HG03558 (cell line): ENCODE measurements at regions not wholly inside any gene's neighbourhood (a gene's known extent, or its start where the extent isn't known, plus 50 kb on each side); places are given as distances from the start of the nearest gene placed in this dataset.
"Not testable (repeated sequence)": the region's sequence is repeated elsewhere in the genome, so short reads cannot be mapped to it uniquely, and the experiment has no call there.

Experiments used
- ATAC-seq: cut with Tn5 transposase; IDR thresholded peaks from one replicate; pipeline ENCODE4 v1.9.1; 2021; ENCODE audit warnings: moderate number of reproducible peaks; ENCODE audit not compliant: unreplicated experiment; ENCODE audit errors: extremely low read depth

GRCh38 chr13:73576291-73576690, 517.5 kb downstream of the KLF5 start:
- no peak for ATAC-seq

GRCh38 chr13:73572824-73573223, 514.0 kb downstream of the KLF5 start:
- ATAC-seq: no peak

GRCh38 chr13:73571376-73571775, 512.6 kb downstream of the KLF5 start:
- no peak for ATAC-seq

GRCh38 chr13:73556902-73557301, 498.1 kb downstream of the KLF5 start:
- no peak for ATAC-seq

- ATAC-seq: no peak
These were observed 497.3 kb downstream of the KLF5 start for GRCh38 chr13:73556128-73556527.

GRCh38 chr13:73551736-73552135, 492.9 kb downstream of the KLF5 start:
- ATAC-seq: no peak

- no peak for ATAC-seq
These were observed 490.9 kb downstream of the KLF5 start for GRCh38 chr13:73549717-73550116.

- no peak for ATAC-seq
These were observed 489.6 kb downstream of the KLF5 start for GRCh38 chr13:73548449-73548848.

GRCh38 chr13:73547239-73547638, 488.4 kb downstream of the KLF5 start:
- no peak for ATAC-seq

- no peak for ATAC-seq
These were observed 485.4 kb downstream of the KLF5 start for GRCh38 chr13:73544175-73544574.

- no peak for ATAC-seq
These were observed 483.6 kb downstream of the KLF5 start for GRCh38 chr13:73542446-73542845.

- ATAC-seq: no peak
These were observed 478.1 kb downstream of the KLF5 start for GRCh38 chr13:73536865-73537264.

GRCh38 chr13:73535341-73535740, 476.5 kb downstream of the KLF5 start:
- no peak for ATAC-seq

- no peak for ATAC-seq
These were observed 474.2 kb downstream of the KLF5 start for GRCh38 chr13:73532987-73533510.

- no peak for ATAC-seq
These were observed 473.8 kb downstream of the KLF5 start for GRCh38 chr13:73532582-73532981.

GRCh38 chr13:73531014-73531413, 472.2 kb downstream of the KLF5 start:
- ATAC-seq: no peak

- ATAC-seq: no peak
These were observed 464.1 kb downstream of the KLF5 start for GRCh38 chr13:73522937-73523336.

- no peak for ATAC-seq
These were observed 463.2 kb downstream of the KLF5 start for GRCh38 chr13:73521985-73522524.

- ATAC-seq: no peak
These were observed 462.5 kb downstream of the KLF5 start for GRCh38 chr13:73521290-73521624.

GRCh38 chr13:73520566-73521289, 461.9 kb downstream of the KLF5 start:
- no peak for ATAC-seq

GRCh38 chr13:73520135-73520534, 461.3 kb downstream of the KLF5 start:
- not testable (repeated sequence) for ATAC-seq
